GM18907 (cell line): ENCODE measurements at regions not wholly inside any gene's neighbourhood (a gene's known extent, or its start where the extent isn't known, plus 50 kb on each side); places are given as distances from the start of the nearest gene placed in this dataset.
"Not testable (repeated sequence)": the region's sequence is repeated elsewhere in the genome, so short reads cannot be mapped to it uniquely, and the experiment has no call there.

Experiments
- ATAC-seq: cut with Tn5 transposase; IDR thresholded peaks from one replicate; pipeline ENCODE4 v1.9.1; 2021; ENCODE audit warnings: mild to moderate bottlenecking, moderate library complexity; ENCODE audit not compliant: unreplicated experiment

- not testable (repeated sequence) for ATAC-seq
Observed at GRCh38 chr1:234808459-234808858, 198.5 kb upstream of the IRF2BP2 start.

- not testable (repeated sequence) for ATAC-seq
Observed at GRCh38 chr1:234807705-234808104, 197.7 kb upstream of the IRF2BP2 start.

- not testable (repeated sequence) for ATAC-seq
Observed at GRCh38 chr1:234802586-234802985, 192.6 kb upstream of the IRF2BP2 start.

- ATAC-seq = not testable (repeated sequence)
Observed at GRCh38 chr1:234801636-234802035, 191.7 kb upstream of the IRF2BP2 start.

- not testable (repeated sequence) for ATAC-seq
Observed at GRCh38 chr1:234801147-234801546, 191.2 kb upstream of the IRF2BP2 start.

- not testable (repeated sequence) for ATAC-seq
Observed at GRCh38 chr1:234800563-234800962, 190.6 kb upstream of the IRF2BP2 start.

GRCh38 chr1:234799021-234799689, 189.2 kb upstream of the IRF2BP2 start:
- not testable (repeated sequence) for ATAC-seq

- ATAC-seq = not testable (repeated sequence)
Observed at GRCh38 chr1:234797216-234797615, 187.2 kb upstream of the IRF2BP2 start.

GRCh38 chr1:234796438-234796792, 186.4 kb upstream of the IRF2BP2 start:
- ATAC-seq = not testable (repeated sequence)

GRCh38 chr1:234795711-234796437, 185.9 kb upstream of the IRF2BP2 start:
- not testable (repeated sequence) for ATAC-seq

GRCh38 chr1:234795007-234795406, 185.0 kb upstream of the IRF2BP2 start:
- ATAC-seq = not testable (repeated sequence)

- not testable (repeated sequence) for ATAC-seq
Observed at GRCh38 chr1:234794452-234794851, 184.5 kb upstream of the IRF2BP2 start.

GRCh38 chr1:234793924-234794323, 183.9 kb upstream of the IRF2BP2 start:
- ATAC-seq = not testable (repeated sequence)

- not testable (repeated sequence) for ATAC-seq
Observed at GRCh38 chr1:234792221-234792864, 182.4 kb upstream of the IRF2BP2 start.

GRCh38 chr1:234791615-234792014, 181.6 kb upstream of the IRF2BP2 start:
- not testable (repeated sequence) for ATAC-seq

GRCh38 chr1:234790333-234790732, 180.4 kb upstream of the IRF2BP2 start:
- not testable (repeated sequence) for ATAC-seq

GRCh38 chr1:234787011-234787584, 177.1 kb upstream of the IRF2BP2 start:
- ATAC-seq = not testable (repeated sequence)

- ATAC-seq = not testable (repeated sequence)
Observed at GRCh38 chr1:234785922-234786321, 175.9 kb upstream of the IRF2BP2 start.

- not testable (repeated sequence) for ATAC-seq
Observed at GRCh38 chr1:234785471-234785919, 175.5 kb upstream of the IRF2BP2 start.

GRCh38 chr1:234784108-234784507, 174.1 kb upstream of the IRF2BP2 start:
- not testable (repeated sequence) for ATAC-seq

- no peak for ATAC-seq
Observed at GRCh38 chr1:234782791-234783190, 172.8 kb upstream of the IRF2BP2 start.
